ENCODE measurements at regions not wholly inside any gene's neighbourhood (a gene's known extent, or its start where the extent isn't known, plus 50 kb on each side); places are given as distances from the start of the nearest gene placed in this dataset.

GRCh38 chr3:45277636-45278035 lies 51.5 kb upstream of the TMEM158 start:
- no peak for DNase-seq

GRCh38 chr3:45280232-45280631 lies 54.1 kb upstream of the TMEM158 start:
- no peak for DNase-seq

- DNase-seq = no peak
Observed at GRCh38 chr3:45280971-45281370, 54.9 kb upstream of the TMEM158 start.

GRCh38 chr3:45283471-45283870 lies 57.4 kb upstream of the TMEM158 start:
- no peak for DNase-seq

- no peak for DNase-seq
Observed at GRCh38 chr3:45297331-45297730, 71.2 kb upstream of the TMEM158 start.

- DNase-seq = no peak
Observed at GRCh38 chr3:45302470-45302869, 76.4 kb upstream of the TMEM158 start.

- no peak for DNase-seq
Observed at GRCh38 chr3:45306406-45307008, 80.4 kb upstream of the TMEM158 start.

GRCh38 chr3:45309876-45310275 lies 78.5 kb upstream of the LARS2 start:
- no peak for DNase-seq

GRCh38 chr3:45311327-45311726 lies 77.0 kb upstream of the LARS2 start:
- no peak for DNase-seq

GRCh38 chr3:45311953-45312801 lies 76.2 kb upstream of the LARS2 start:
- DNase-seq = no peak

- no peak for DNase-seq
Observed at GRCh38 chr3:45312836-45313493, 75.4 kb upstream of the LARS2 start.

- DNase-seq = no peak
Observed at GRCh38 chr3:45313743-45314403, 74.5 kb upstream of the LARS2 start.

- DNase-seq = no peak
Observed at GRCh38 chr3:45317710-45318109, 70.7 kb upstream of the LARS2 start.

- no peak for DNase-seq
Observed at GRCh38 chr3:45318689-45319088, 69.7 kb upstream of the LARS2 start.

- DNase-seq = no peak
Observed at GRCh38 chr3:45319231-45319995, 69.0 kb upstream of the LARS2 start.

- no peak for DNase-seq
Observed at GRCh38 chr3:45319996-45320305, 68.4 kb upstream of the LARS2 start.

- DNase-seq = no peak
Observed at GRCh38 chr3:45320986-45321385, 67.4 kb upstream of the LARS2 start.

- no peak for DNase-seq
Observed at GRCh38 chr3:45321607-45322391, 66.6 kb upstream of the LARS2 start.

- no peak for DNase-seq
Observed at GRCh38 chr3:45322616-45323015, 65.8 kb upstream of the LARS2 start.

- DNase-seq = no peak
Observed at GRCh38 chr3:45325676-45326075, 62.7 kb upstream of the LARS2 start.

GRCh38 chr3:45329761-45330305 lies 58.5 kb upstream of the LARS2 start:
- DNase-seq = no peak

Measured in hematopoietic multipotent progenitor cell treated with erythropoietin and hydrocortisone succinate and interleukin-3 and kit ligand, for 6 days (in vitro differentiated cells).